Esophagus muscularis mucosa (tissue), 4 donors: ENCODE measurements at regions not wholly inside any gene's neighbourhood (a gene's known extent, or its start where the extent isn't known, plus 50 kb on each side); places are given as distances from the start of the nearest gene placed in this dataset.

Source experiments
- CTCF ChIP-seq, 3 experiments: fragments of 200-600 bp in 2 of 3; fragments of 450-650 bp in 1 of 3; sonication (generic) in 2 of 3; IDR thresholded peaks; one replicate each; pipeline ENCODE4 v1.5.1; 2017 to 2019; ENCODE audit warnings: antibody characterized with exemption in 3 of 3, mild to moderate bottlenecking in 2 of 3, moderate library complexity in 1 of 3
- EP300 ChIP-seq: sonication (generic); formaldehyde crosslinking; IDR thresholded peaks from one replicate; pipeline ENCODE4 v1.6.1; 2017; ENCODE audit warnings: antibody characterized with exemption
- POLR2A ChIP-seq: fragments of 450-650 bp; IDR thresholded peaks from one replicate; pipeline ENCODE4 v1.6.1; 2017; ENCODE audit warnings: antibody characterized with exemption, moderate library complexity, mild to moderate bottlenecking, low read depth
- POLR2AphosphoS5 ChIP-seq, 2 donors: sonication (generic); formaldehyde crosslinking; IDR thresholded peaks; one replicate each; pipeline ENCODE4 v1.6.1; 2017; ENCODE audit warnings: antibody characterized with exemption in 2 of 2

GRCh38 chr11:130765406-130765805 is 150.9 kb downstream of the SNX19 start:
- no peak for TF ChIP-seq POLR2AphosphoS5 (IDR thresholded peaks at IDR 0.05)
- no peak for TF ChIP-seq CTCF (IDR thresholded peaks at IDR 0.05)
- no peak for TF ChIP-seq EP300
- TF ChIP-seq POLR2A: no peak
